Fibroblast of lung (primary cell): ENCODE measurements at regions not wholly inside any gene's neighbourhood (a gene's known extent, or its start where the extent isn't known, plus 50 kb on each side); places are given as distances from the start of the nearest gene placed in this dataset.

Experiments used
- DNase-seq, 2 donors: peaks; one replicate each; pipeline versions ENCODE4 v3.0.0 to v3.0.0-alpha.2; 2010; ENCODE audit warnings: low read depth in 2 of 2
- H2AFZ ChIP-seq: 2 replicates; pipeline ENCODE4 v1.5.1; 2012; ENCODE audit warnings: low read length, control low read depth, inconsistent platforms
- H3K27ac ChIP-seq: 2 replicates; pipeline ENCODE4 v1.5.1; 2011; ENCODE audit warnings: low read length, control low read depth; ENCODE audit not compliant: insufficient read depth
- H3K27me3 ChIP-seq: 2 replicates; pipeline ENCODE4 v1.5.1; 2011; ENCODE audit warnings: mild to moderate bottlenecking, low read length; ENCODE audit not compliant: control insufficient read depth, insufficient read depth
- H3K36me3 ChIP-seq: 2 replicates; pipeline ENCODE4 v1.5.1; 2011; ENCODE audit warnings: low read length; ENCODE audit not compliant: control insufficient read depth, insufficient read depth
- H3K4me1 ChIP-seq: 2 replicates; pipeline ENCODE4 v1.5.1; 2011; ENCODE audit warnings: low read length; ENCODE audit not compliant: control insufficient read depth, insufficient read depth; ENCODE audit errors: extremely low read depth
- H3K4me2 ChIP-seq: 2 replicates; pipeline ENCODE4 v1.5.1; 2011; ENCODE audit warnings: low read length, control low read depth; ENCODE audit not compliant: insufficient read depth; ENCODE audit errors: extremely low read depth
- H3K4me3 ChIP-seq, 4 experiments: fragments of 200-600 bp in 1 of 4; sonication (generic) in 1 of 4; replicated peaks in 1 of 4; 2 replicates each; pipeline ENCODE4 v1.5.1; 2011 to 2016; ENCODE audit warnings: low read length in 4 of 4, low read depth in 3 of 4, mild to moderate bottlenecking in 3 of 4, control low read depth in 2 of 4, inconsistent platforms in 1 of 4, mixed read lengths in 1 of 4; ENCODE audit not compliant: insufficient read depth in 1 of 4; ENCODE audit errors: control extremely low read depth in 1 of 4
- H3K79me2 ChIP-seq: 2 replicates; pipeline ENCODE4 v1.5.1; 2012; ENCODE audit warnings: mild to moderate bottlenecking, low read length, inconsistent platforms; ENCODE audit not compliant: control insufficient read depth, insufficient read depth
- H3K9ac ChIP-seq: 2 replicates; pipeline ENCODE4 v1.5.1; 2011; ENCODE audit warnings: mild to moderate bottlenecking, low read length, control low read depth; ENCODE audit not compliant: insufficient read depth
- H3K9me3 ChIP-seq: 2 replicates; pipeline ENCODE4 v1.5.1; 2012; ENCODE audit warnings: low read depth, low read length; ENCODE audit not compliant: control insufficient read depth, insufficient read depth
- H4K20me1 ChIP-seq: 2 replicates; pipeline ENCODE4 v1.5.1; 2011; ENCODE audit warnings: low read length; ENCODE audit not compliant: control insufficient read depth, insufficient read depth; ENCODE audit errors: extremely low read depth
- EZH2 ChIP-seq: IDR thresholded peaks from 2 replicates; pipeline ENCODE4 v1.5.1; 2012; ENCODE audit warnings: low read length, control low read depth, mild to moderate bottlenecking; ENCODE audit errors: missing control alignments
- TF ChIP-seq, protein P1 (sequence below), 2 donors: IDR thresholded peaks in 1 of 2; conservative IDR thresholded peaks in 1 of 2; 1 replicate in 1 of 2; 2 replicates in 1 of 2; pipeline ENCODE4 v1.5.1; 2011 to 2012; ENCODE audit warnings: low read length in 2 of 2, control low read depth in 1 of 2, inconsistent platforms in 1 of 2, low read depth in 1 of 2, mild to moderate bottlenecking in 1 of 2

GRCh38 chr3:187804745-187805121 lies 59.5 kb upstream of the BCL6 start:
- H3K9ac ChIP-seq = no peak overlapping the region
- H3K36me3 ChIP-seq = no peaks in the 10 kb centered on the region
- H3K4me2 ChIP-seq = no peak overlapping the region
- H3K4me1 ChIP-seq = no peaks in the 10 kb centered on the region
- no peaks in the 10 kb centered on the region for H3K79me2 ChIP-seq
- no peak overlapping the region for H3K27ac ChIP-seq
- H3K4me3 ChIP-seq = no peak overlapping the region
- no peaks in the 10 kb centered on the region for H3K27me3 ChIP-seq
- H3K9me3 ChIP-seq = no peaks in the 10 kb centered on the region
- TF ChIP-seq EZH2 = no peak
- TF ChIP-seq, protein P1, sequence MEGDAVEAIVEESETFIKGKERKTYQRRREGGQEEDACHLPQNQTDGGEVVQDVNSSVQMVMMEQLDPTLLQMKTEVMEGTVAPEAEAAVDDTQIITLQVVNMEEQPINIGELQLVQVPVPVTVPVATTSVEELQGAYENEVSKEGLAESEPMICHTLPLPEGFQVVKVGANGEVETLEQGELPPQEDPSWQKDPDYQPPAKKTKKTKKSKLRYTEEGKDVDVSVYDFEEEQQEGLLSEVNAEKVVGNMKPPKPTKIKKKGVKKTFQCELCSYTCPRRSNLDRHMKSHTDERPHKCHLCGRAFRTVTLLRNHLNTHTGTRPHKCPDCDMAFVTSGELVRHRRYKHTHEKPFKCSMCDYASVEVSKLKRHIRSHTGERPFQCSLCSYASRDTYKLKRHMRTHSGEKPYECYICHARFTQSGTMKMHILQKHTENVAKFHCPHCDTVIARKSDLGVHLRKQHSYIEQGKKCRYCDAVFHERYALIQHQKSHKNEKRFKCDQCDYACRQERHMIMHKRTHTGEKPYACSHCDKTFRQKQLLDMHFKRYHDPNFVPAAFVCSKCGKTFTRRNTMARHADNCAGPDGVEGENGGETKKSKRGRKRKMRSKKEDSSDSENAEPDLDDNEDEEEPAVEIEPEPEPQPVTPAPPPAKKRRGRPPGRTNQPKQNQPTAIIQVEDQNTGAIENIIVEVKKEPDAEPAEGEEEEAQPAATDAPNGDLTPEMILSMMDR (conservative IDR thresholded peaks at IDR 0.05 in 1 of 2, IDR thresholded peaks at IDR 0.05 in 1 of 2; ENCODE audit: low read depth in 1 of 2, low read length in 2 of 2) = no peak
- no peak overlapping the region for H2AFZ ChIP-seq
- DNase-seq = no peak
- H4K20me1 ChIP-seq = no peaks in the 10 kb centered on the region

GRCh38 chr3:187805774-187806173 lies 60.5 kb upstream of the BCL6 start:
- Histone ChIP-seq H3K4me2 (no peak overlapping the region), H3K27ac (no peak overlapping the region), H3K4me3 (no peak overlapping the region), H4K20me1 (no peaks in the 10 kb centered on the region), H2AFZ (no peak overlapping the region), H3K36me3 (no peaks in the 10 kb centered on the region), H3K27me3 (no peaks in the 10 kb centered on the region), H3K9me3 (no peaks in the 10 kb centered on the region), H3K4me1 (no peaks in the 10 kb centered on the region), H3K9ac (no peak overlapping the region), H3K79me2 (no peaks in the 10 kb centered on the region)
- DNase-seq = no peak
- TF ChIP-seq EZH2 = no peak
- TF ChIP-seq, protein P1 (conservative IDR thresholded peaks at IDR 0.05 in 1 of 2, IDR thresholded peaks at IDR 0.05 in 1 of 2; ENCODE audit: low read depth in 1 of 2, low read length in 2 of 2) = no peak

DNA sequence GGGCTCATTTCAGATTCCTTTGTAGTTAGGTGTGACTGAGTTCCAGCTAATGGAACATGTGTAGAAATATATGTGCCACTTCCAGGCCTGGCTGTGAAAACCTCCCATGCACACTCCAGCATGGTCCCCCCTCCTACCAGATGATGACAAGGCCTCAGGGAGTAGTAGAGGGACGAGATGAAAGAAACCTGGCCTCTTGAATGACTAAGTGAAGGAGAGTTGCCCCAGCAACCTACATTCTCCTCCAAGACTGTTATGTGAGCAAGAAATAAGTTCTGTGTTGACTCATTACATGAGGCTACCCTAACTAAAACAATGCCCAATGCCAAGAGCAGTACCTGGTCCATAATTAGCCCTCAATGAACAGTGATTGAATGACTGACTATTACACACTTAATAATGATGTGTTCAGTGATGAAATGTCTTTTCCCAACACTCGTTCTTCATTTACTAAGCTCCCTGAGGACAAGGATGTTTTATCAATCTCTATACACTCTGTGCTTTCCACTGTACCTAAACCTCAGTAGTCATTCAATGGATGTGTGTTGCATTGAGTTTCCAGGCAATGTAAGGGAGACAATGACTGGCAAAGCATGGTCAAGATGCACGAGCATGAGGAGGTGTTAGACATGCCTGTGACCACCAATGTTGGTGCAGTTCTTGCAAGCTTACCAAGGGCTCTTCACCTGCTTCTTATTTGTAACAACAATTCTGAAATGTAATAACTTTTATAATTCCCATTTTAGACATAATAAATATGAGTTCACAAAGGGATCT lies 62.0 kb upstream of the BCL6 start:
- H3K79me2 ChIP-seq = no peaks in the 10 kb centered on the region
- no peak overlapping the region for H2AFZ ChIP-seq
- no peaks in the 10 kb centered on the region for H4K20me1 ChIP-seq
- no peak overlapping the region for H3K27ac ChIP-seq
- no peaks in the 10 kb centered on the region for H3K27me3 ChIP-seq
- no peaks in the 10 kb centered on the region for H3K36me3 ChIP-seq
- no peak overlapping the region for H3K9ac ChIP-seq
- peak; percentile 11 to 79 for DNase-seq
- H3K9me3 ChIP-seq = no peaks in the 10 kb centered on the region
- no peaks in the 10 kb centered on the region for H3K4me1 ChIP-seq
- TF ChIP-seq EZH2 = no peak
- TF ChIP-seq, protein P1 (conservative IDR thresholded peaks at IDR 0.05 in 1 of 2, IDR thresholded peaks at IDR 0.05 in 1 of 2; ENCODE audit: low read depth in 1 of 2, low read length in 2 of 2) = no peak
- H3K4me3 ChIP-seq = no peak overlapping the region
- no peak overlapping the region for H3K4me2 ChIP-seq
